T-helper 1 cell (primary cell): ENCODE measurements at regions not wholly inside any gene's neighbourhood (a gene's known extent, or its start where the extent isn't known, plus 50 kb on each side); places are given as distances from the start of the nearest gene placed in this dataset.
"Not testable (repeated sequence)": the region's sequence is repeated elsewhere in the genome, so short reads cannot be mapped to it uniquely, and the experiment has no call there.

Experiments used
- DNase-seq, 5 donors: peaks; one replicate each; pipeline ENCODE4 v3.0.0-alpha.2; 2012 to 2020

GRCh38 chr10:109037978-109038377 is 885.3 kb downstream of the XPNPEP1 start:
- DNase-seq, result no peak

- no peak for DNase-seq
Measured at GRCh38 chr10:109030581-109031210, 892.6 kb downstream of the XPNPEP1 start.

- no peak for DNase-seq
Measured at GRCh38 chr10:109029870-109030269, 893.4 kb downstream of the XPNPEP1 start.

- no peak for DNase-seq
Measured at GRCh38 chr10:109027534-109028185, 895.7 kb downstream of the XPNPEP1 start.

- no peak for DNase-seq
Measured at GRCh38 chr10:109025172-109025571, 898.1 kb downstream of the XPNPEP1 start.

GRCh38 chr10:109022417-109023049 is 900.8 kb downstream of the XPNPEP1 start:
- no peak for DNase-seq

- DNase-seq, result no peak
Measured at GRCh38 chr10:109019001-109019424, 904.3 kb downstream of the XPNPEP1 start.

GRCh38 chr10:109007514-109007913 is 915.8 kb downstream of the XPNPEP1 start:
- no peak for DNase-seq

GRCh38 chr10:108990441-108990840 is 932.9 kb downstream of the XPNPEP1 start:
- DNase-seq, result no peak

GRCh38 chr10:108989976-108990375 is 933.3 kb downstream of the XPNPEP1 start:
- no peak for DNase-seq

GRCh38 chr10:108982159-108982558 is 941.2 kb downstream of the XPNPEP1 start:
- DNase-seq, result no peak

- no peak for DNase-seq
Measured at GRCh38 chr10:108980869-108981268, 942.4 kb downstream of the XPNPEP1 start.

- DNase-seq, result no peak
Measured at GRCh38 chr10:108975459-108976058, 947.8 kb downstream of the XPNPEP1 start.

GRCh38 chr10:108970016-108970415 is 953.3 kb downstream of the XPNPEP1 start:
- DNase-seq, result no peak

- no peak for DNase-seq
Measured at GRCh38 chr10:108966411-108966810, 956.9 kb downstream of the XPNPEP1 start.

GRCh38 chr10:108966005-108966404 is 957.3 kb downstream of the XPNPEP1 start:
- no peak for DNase-seq

- no peak for DNase-seq
Measured at GRCh38 chr10:108962172-108962571, 961.1 kb downstream of the XPNPEP1 start.

- DNase-seq, result no peak
Measured at GRCh38 chr10:108957681-108958080, 965.6 kb downstream of the XPNPEP1 start.

GRCh38 chr10:108956149-108956548 is 967.2 kb downstream of the XPNPEP1 start:
- DNase-seq, result no peak

GRCh38 chr10:108920029-108920428 is 1003.3 kb downstream of the XPNPEP1 start:
- DNase-seq, result not testable (repeated sequence)

- DNase-seq, result no peak
Measured at GRCh38 chr10:108913300-108913699, 1010.0 kb downstream of the XPNPEP1 start.

- DNase-seq, result no peak
Measured at GRCh38 chr10:108911814-108912541, 1011.3 kb downstream of the XPNPEP1 start.

- DNase-seq, result no peak
Measured at GRCh38 chr10:108908096-108908495, 1015.2 kb downstream of the XPNPEP1 start.
